Transverse colon (tissue), 4 donors: ENCODE measurements at regions not wholly inside any gene's neighbourhood (a gene's known extent, or its start where the extent isn't known, plus 50 kb on each side); places are given as distances from the start of the nearest gene placed in this dataset.

Source experiments
- DNase-seq: peaks from one replicate; pipeline ENCODE4 v3.0.0-alpha.2; 2019
- H3K27ac ChIP-seq, 4 donors: fragments of 200-600 bp; sonication (generic); 2 replicates each; pipeline ENCODE4 v1.5.1; 2016 to 2018; ENCODE audit warnings: inconsistent platforms in 4 of 4
- H3K27me3 ChIP-seq: fragments of 200-600 bp; sonication (generic); 2 replicates; pipeline ENCODE4 v1.5.1; 2017; ENCODE audit warnings: inconsistent platforms
- H3K36me3 ChIP-seq, 4 donors: fragments of 200-600 bp; sonication (generic); 2 replicates each; pipeline ENCODE4 v1.5.1; 2017 to 2019; ENCODE audit warnings: inconsistent platforms in 4 of 4
- H3K4me1 ChIP-seq, 4 donors: fragments of 200-600 bp; sonication (generic); 2 replicates each; pipeline ENCODE4 v1.5.1; 2017 to 2020; ENCODE audit warnings: inconsistent platforms in 4 of 4
- H3K4me3 ChIP-seq, 4 donors: fragments of 200-600 bp; sonication (generic); 1 replicate in 1 of 4; 2 replicates in 3 of 4; pipeline versions ENCODE4 v1.5.1 to v1.6.1; 2017 to 2019; ENCODE audit warnings: inconsistent platforms in 4 of 4
- H3K9me3 ChIP-seq, 2 donors: fragments of 200-600 bp; sonication (generic); 2 replicates each; pipeline ENCODE4 v1.5.1; 2017 to 2019; ENCODE audit warnings: inconsistent platforms in 2 of 2
- EP300 ChIP-seq: sonication (generic); formaldehyde crosslinking; IDR thresholded peaks from one replicate; pipeline ENCODE4 v1.6.1; 2017; ENCODE audit warnings: antibody characterized with exemption, low read depth
- POLR2A ChIP-seq: fragments of 450-650 bp; IDR thresholded peaks from one replicate; pipeline ENCODE4 v1.6.1; 2016; ENCODE audit warnings: antibody characterized with exemption, mild to moderate bottlenecking, moderate library complexity
- POLR2AphosphoS5 ChIP-seq, 3 donors: sonication (generic); formaldehyde crosslinking; IDR thresholded peaks; one replicate each; pipeline ENCODE4 v1.6.1; 2016; ENCODE audit warnings: antibody characterized with exemption in 3 of 3
- WGBS, 2 donors: methylation state at CpG; one replicate each; pipeline ENCODE4 v1.1.5; 2018; ENCODE audit warnings: low coverage in 1 of 2; 5-methylcytosine and 5-hydroxymethylcytosine counted together
- in situ Hi-C, 4 donors: fragments of 200-750 bp; cut with MboI; loops; one replicate each; pipeline versions ENCODE4 v1.15.0 to v1.15.1; 2017; ENCODE audit warnings: low sequenced_read_pairs in 3 of 4, low pct_ligation_motif_present in 1 of 4, low pct_unique_long_range_greater_than_20kb in 1 of 4
- intact Hi-C: fragments of 100-400 bp; cut with DNase I; formaldehyde crosslinking; loops from one replicate; pipeline ENCODE4 v1.15.1; 2023; ENCODE audit warnings: low total_unique reads
- TF ChIP-seq, protein P1 (sequence below), 5 experiments: fragments of 200-600 bp in 3 of 5; fragments of 450-650 bp in 2 of 5; sonication (generic) in 3 of 5; IDR thresholded peaks; 1 replicate in 2 of 5; 2 replicates in 3 of 5; pipeline ENCODE4 v1.5.1; 2016 to 2017; ENCODE audit warnings: antibody characterized with exemption in 5 of 5, inconsistent platforms in 3 of 5, mild to moderate bottlenecking in 2 of 5, moderate library complexity in 1 of 5

DNA sequence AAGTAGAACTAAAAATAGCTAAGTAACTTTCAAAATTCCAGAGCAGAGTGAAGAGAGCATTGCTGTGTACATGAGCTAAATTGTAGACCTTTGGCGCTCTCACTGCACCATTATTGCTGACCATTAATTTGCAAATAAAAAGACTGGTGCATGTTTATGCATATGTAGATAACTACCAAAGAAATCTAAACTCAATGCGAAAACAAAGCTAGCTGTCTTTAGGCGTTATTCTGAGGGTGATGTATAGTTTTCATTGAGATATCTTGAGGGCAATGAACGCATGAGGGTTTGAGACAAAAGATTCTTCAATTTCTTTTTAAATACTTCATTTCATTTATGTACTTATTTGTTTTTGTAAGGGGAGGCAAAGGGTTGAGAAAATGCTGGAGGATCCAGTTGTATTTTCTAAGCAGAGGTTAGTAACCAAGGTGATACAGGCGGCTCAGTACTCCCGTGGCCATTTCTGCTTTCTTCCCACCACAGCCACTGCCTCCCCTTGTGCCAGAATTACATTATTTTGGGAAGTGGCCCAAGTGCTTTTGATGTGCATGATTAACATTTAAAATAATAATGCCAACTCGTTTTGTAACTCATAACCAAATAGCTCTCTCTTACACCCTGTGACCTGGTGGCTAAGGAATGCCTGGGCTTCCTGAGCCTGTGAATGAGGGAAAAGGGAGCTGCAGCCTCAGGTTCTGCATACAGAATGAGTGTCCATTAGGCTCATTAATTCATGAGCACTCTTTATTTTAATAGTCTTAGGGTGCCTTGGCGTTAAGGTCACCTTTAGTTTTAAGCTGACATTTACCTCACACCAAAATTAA, 797.8 kb upstream of the GYPC start:
- 62 to 80% methylated on average over 7 to 8 of the region's 8 CpGs for WGBS, 2 donors
- Histone ChIP-seq H3K27ac (no peak overlapping the region), H3K36me3 (no peaks in the 10 kb centered on the region), H3K4me3 (no peak overlapping the region), H3K4me1 (no peaks in the 10 kb centered on the region), H3K27me3 (no peaks in the 10 kb centered on the region), H3K9me3 (no peaks in the 10 kb centered on the region)
- in situ Hi-C loops (no loop called here), intact Hi-C loops (no loop called here)
- no peak for DNase-seq
- TF ChIP-seq EP300 (no peak), POLR2AphosphoS5 (IDR thresholded peaks at IDR 0.05) (no peak)

DNA sequence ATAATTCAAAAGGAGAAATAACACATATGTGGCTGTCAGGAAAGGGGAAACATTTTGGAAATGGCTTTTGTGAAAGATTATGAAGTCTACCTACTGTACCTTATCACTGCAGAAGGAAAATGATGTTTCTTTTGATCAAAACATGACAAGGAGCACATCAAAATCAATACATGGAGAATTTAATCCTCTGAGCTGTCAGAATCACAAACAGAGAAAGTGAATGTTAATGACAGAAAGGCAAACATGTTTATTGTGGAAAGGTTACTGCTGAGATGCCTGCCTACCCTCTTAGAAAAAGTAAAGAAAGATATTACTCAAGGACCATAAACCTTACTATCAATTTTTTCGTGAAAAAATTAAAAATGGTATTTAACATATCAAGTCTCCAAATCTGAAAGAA, 794.5 kb upstream of the GYPC start:
- WGBS, 2 donors: 64 to 73% methylated on average over 1 of the region's 1 CpG
- in situ Hi-C loops (no loop called here), intact Hi-C loops (no loop called here)

DNA sequence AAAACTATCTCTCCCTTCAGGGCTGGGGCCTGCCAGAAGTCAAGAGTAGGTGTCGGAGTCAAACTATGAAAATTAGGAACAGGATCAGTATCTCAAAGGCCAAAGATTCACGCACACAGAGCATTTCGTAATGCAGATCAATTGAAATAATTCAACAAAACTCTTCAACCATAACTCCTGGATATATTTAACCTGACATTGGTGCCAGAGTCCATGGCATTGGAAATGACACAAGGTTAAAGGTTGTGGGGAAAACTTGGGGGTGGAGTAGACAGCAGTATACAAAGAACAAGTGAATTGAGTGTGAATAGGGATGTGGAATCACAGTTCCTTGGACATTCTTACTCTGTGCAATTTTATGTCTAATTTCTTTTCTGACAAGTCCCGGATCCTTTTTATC, 788.0 kb upstream of the GYPC start:
- WGBS, 2 donors: 89 to 93% methylated on average over 4 of the region's 4 CpGs
- in situ Hi-C loops: no loop called here
- intact Hi-C loops: no loop called here
- DNase-seq: no peak
- TF ChIP-seq, protein P1, sequence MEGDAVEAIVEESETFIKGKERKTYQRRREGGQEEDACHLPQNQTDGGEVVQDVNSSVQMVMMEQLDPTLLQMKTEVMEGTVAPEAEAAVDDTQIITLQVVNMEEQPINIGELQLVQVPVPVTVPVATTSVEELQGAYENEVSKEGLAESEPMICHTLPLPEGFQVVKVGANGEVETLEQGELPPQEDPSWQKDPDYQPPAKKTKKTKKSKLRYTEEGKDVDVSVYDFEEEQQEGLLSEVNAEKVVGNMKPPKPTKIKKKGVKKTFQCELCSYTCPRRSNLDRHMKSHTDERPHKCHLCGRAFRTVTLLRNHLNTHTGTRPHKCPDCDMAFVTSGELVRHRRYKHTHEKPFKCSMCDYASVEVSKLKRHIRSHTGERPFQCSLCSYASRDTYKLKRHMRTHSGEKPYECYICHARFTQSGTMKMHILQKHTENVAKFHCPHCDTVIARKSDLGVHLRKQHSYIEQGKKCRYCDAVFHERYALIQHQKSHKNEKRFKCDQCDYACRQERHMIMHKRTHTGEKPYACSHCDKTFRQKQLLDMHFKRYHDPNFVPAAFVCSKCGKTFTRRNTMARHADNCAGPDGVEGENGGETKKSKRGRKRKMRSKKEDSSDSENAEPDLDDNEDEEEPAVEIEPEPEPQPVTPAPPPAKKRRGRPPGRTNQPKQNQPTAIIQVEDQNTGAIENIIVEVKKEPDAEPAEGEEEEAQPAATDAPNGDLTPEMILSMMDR (IDR thresholded peaks at IDR 0.05): no peak
- TF ChIP-seq EP300 (no peak), POLR2A (no peak), POLR2AphosphoS5 (IDR thresholded peaks at IDR 0.05) (no peak)
- H3K9me3 ChIP-seq: no peaks in the 10 kb centered on the region
- H3K27ac ChIP-seq: no peak overlapping the region
- H3K36me3 ChIP-seq: no peaks in the 10 kb centered on the region
- no peak overlapping the region for H3K4me3 ChIP-seq
- no peaks in the 10 kb centered on the region for H3K4me1 ChIP-seq
- H3K27me3 ChIP-seq: no peaks in the 10 kb centered on the region

More for the DNA sequence above, 794.5 kb upstream of the GYPC start:
- TF ChIP-seq, protein P1 (IDR thresholded peaks at IDR 0.05): no peak
- TF ChIP-seq EP300: no peak
- TF ChIP-seq POLR2A: no peak
- no peak for TF ChIP-seq POLR2AphosphoS5 (IDR thresholded peaks at IDR 0.05)
- Histone ChIP-seq H3K9me3 (no peaks in the 10 kb centered on the region), H3K27ac (no peak overlapping the region), H3K27me3 (no peaks in the 10 kb centered on the region), H3K4me1 (no peaks in the 10 kb centered on the region), H3K36me3 (no peaks in the 10 kb centered on the region), H3K4me3 (no peak overlapping the region)
- DNase-seq: no peak

DNA sequence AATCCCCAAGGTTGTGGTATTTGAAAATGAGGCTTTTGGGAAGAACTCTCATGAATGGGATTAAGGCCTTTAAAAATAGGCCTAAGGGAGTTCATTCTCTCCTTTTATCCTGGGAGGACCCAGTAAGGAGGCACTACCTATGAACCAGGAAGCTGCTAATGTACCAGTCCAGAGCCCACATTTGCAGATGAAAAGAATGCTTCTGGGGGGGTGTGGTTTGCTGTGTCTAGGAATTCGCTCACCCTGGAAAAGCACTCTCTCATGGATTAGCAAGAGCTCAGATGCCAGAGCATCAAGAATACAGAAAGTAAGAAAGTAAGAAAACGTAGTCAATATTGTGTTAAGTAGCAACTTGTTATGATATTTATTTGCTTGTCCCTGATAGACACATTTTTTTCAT, 785.7 kb upstream of the GYPC start:
- no peak for DNase-seq
- no peak for TF ChIP-seq POLR2A
- no peak for TF ChIP-seq EP300
- TF ChIP-seq POLR2AphosphoS5 (IDR thresholded peaks at IDR 0.05): no peak
- TF ChIP-seq, protein P1 (IDR thresholded peaks at IDR 0.05): no peak
- no peaks in the 10 kb centered on the region for H3K27me3 ChIP-seq
- no peak overlapping the region for H3K27ac ChIP-seq
- H3K9me3 ChIP-seq: no peaks in the 10 kb centered on the region
- 76 to 83% methylated on average over 2 of the region's 2 CpGs for WGBS, 2 donors
- intact Hi-C loops (no loop called here), in situ Hi-C loops (no loop called here)
- H3K4me1 ChIP-seq: no peaks in the 10 kb centered on the region
- no peak overlapping the region for H3K4me3 ChIP-seq
- H3K36me3 ChIP-seq: no peaks in the 10 kb centered on the region
